Liver (tissue), 3 donors: ENCODE measurements at regions not wholly inside any gene's neighbourhood (a gene's known extent, or its start where the extent isn't known, plus 50 kb on each side); places are given as distances from the start of the nearest gene placed in this dataset.

Experiments
- CTCF ChIP-seq: fragments of 150-350 bp; IDR thresholded peaks from 2 replicates; pipeline ENCODE4 v1.5.1; 2017; ENCODE audit warnings: improper control_type of control experiment, low read depth, low read length; ENCODE audit not compliant: missing input control
- EGR1 ChIP-seq, 2 donors: IDR thresholded peaks; 2 replicates each; pipeline ENCODE4 v1.6.1; 2016 to 2018; ENCODE audit warnings: antibody characterized with exemption in 2 of 2, low read depth in 2 of 2
- JUND ChIP-seq, 2 donors: IDR thresholded peaks; 2 replicates each; pipeline ENCODE4 v1.6.1; 2016; ENCODE audit warnings: antibody characterized with exemption in 2 of 2
- MAX ChIP-seq: IDR thresholded peaks from 2 replicates; pipeline ENCODE4 v1.6.1; 2016; ENCODE audit warnings: antibody characterized with exemption
- RAD21 ChIP-seq, 2 donors: IDR thresholded peaks; 2 replicates each; pipeline ENCODE4 v1.6.1; 2016; ENCODE audit warnings: antibody characterized with exemption in 2 of 2, mild to moderate bottlenecking in 2 of 2
- SP1 ChIP-seq: IDR thresholded peaks from 2 replicates; pipeline ENCODE4 v1.6.1; 2018; ENCODE audit warnings: antibody characterized with exemption, mild to moderate bottlenecking
- TAF1 ChIP-seq: conservative IDR thresholded peaks from 2 replicates; pipeline ENCODE4 v1.6.1; 2016; ENCODE audit warnings: antibody characterized with exemption, mild to moderate bottlenecking
- YY1 ChIP-seq: IDR thresholded peaks from 2 replicates; pipeline ENCODE4 v1.6.1; 2016; ENCODE audit warnings: antibody characterized with exemption, mild to moderate bottlenecking
- TF ChIP-seq, protein P1 (sequence below): IDR thresholded peaks from 2 replicates; pipeline ENCODE4 v1.6.1; 2016; ENCODE audit warnings: antibody characterized with exemption, mild to moderate bottlenecking
- donor health status: healthy.
- donor health status: healthy.

GRCh38 chr6:156660389-156660788, 116.8 kb upstream of the ARID1B start:
- TF ChIP-seq MAX (no peak), CTCF (no peak), YY1 (no peak), JUND (IDR thresholded peaks at IDR 0.05) (no peak), RAD21 (IDR thresholded peaks at IDR 0.05) (no peak), EGR1 (IDR thresholded peaks at IDR 0.05; ENCODE audit: low read depth in 2 of 2) (no peak), TAF1 (no peak), SP1 (no peak)
- TF ChIP-seq, protein P1, sequence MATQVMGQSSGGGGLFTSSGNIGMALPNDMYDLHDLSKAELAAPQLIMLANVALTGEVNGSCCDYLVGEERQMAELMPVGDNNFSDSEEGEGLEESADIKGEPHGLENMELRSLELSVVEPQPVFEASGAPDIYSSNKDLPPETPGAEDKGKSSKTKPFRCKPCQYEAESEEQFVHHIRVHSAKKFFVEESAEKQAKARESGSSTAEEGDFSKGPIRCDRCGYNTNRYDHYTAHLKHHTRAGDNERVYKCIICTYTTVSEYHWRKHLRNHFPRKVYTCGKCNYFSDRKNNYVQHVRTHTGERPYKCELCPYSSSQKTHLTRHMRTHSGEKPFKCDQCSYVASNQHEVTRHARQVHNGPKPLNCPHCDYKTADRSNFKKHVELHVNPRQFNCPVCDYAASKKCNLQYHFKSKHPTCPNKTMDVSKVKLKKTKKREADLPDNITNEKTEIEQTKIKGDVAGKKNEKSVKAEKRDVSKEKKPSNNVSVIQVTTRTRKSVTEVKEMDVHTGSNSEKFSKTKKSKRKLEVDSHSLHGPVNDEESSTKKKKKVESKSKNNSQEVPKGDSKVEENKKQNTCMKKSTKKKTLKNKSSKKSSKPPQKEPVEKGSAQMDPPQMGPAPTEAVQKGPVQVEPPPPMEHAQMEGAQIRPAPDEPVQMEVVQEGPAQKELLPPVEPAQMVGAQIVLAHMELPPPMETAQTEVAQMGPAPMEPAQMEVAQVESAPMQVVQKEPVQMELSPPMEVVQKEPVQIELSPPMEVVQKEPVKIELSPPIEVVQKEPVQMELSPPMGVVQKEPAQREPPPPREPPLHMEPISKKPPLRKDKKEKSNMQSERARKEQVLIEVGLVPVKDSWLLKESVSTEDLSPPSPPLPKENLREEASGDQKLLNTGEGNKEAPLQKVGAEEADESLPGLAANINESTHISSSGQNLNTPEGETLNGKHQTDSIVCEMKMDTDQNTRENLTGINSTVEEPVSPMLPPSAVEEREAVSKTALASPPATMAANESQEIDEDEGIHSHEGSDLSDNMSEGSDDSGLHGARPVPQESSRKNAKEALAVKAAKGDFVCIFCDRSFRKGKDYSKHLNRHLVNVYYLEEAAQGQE = no peak
